ENCODE measurements at regions not wholly inside any gene's neighbourhood (a gene's known extent, or its start where the extent isn't known, plus 50 kb on each side); places are given as distances from the start of the nearest gene placed in this dataset.

DNA sequence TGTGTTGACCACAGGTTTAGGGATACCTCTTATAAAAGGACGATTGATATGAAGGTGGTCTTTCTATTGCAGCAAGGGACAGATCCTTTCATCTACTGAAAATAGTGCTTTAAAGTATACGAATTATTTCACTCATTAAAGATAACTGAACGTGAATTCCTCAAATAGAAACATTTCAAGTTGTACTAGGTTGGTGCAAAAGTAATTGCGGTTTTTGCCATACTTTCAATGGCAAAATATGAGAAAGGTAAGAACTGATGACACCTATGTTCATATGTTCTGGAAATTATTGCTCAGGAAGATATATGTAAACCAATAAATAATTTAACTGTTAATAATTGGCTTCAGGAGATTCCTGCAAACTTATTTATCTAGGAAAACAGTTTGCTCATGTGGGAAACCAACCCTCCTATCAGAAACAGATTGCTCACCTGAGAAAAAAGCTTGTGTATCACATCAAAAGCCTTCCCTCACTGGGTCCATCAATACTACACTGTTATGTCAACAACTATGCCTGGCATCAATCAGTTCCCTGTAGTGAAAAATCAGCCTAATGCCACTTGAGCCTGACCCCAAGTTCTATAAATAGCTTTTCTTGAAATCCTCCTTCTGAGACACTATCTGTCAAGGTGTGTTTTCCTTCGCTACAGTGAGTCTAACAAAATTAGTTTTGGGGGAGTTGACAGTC is 81.5 kb upstream of the ACSL3 start:
- Histone ChIP-seq H3K9me3 (no peaks in the 10 kb centered on the region), H3K27me3 (ENCODE audit: low read depth) (no peaks in the 10 kb centered on the region), H3K36me3 (no peaks in the 10 kb centered on the region), H3K4me3 (no peak overlapping the region), H3K27ac (no peak overlapping the region), H3K4me1 (no peaks in the 10 kb centered on the region)
- DNase-seq (no peak), ATAC-seq (no peak)
- intact Hi-C loops (cut with DNase I) = no loop called here
- TF ChIP-seq, protein P1, sequence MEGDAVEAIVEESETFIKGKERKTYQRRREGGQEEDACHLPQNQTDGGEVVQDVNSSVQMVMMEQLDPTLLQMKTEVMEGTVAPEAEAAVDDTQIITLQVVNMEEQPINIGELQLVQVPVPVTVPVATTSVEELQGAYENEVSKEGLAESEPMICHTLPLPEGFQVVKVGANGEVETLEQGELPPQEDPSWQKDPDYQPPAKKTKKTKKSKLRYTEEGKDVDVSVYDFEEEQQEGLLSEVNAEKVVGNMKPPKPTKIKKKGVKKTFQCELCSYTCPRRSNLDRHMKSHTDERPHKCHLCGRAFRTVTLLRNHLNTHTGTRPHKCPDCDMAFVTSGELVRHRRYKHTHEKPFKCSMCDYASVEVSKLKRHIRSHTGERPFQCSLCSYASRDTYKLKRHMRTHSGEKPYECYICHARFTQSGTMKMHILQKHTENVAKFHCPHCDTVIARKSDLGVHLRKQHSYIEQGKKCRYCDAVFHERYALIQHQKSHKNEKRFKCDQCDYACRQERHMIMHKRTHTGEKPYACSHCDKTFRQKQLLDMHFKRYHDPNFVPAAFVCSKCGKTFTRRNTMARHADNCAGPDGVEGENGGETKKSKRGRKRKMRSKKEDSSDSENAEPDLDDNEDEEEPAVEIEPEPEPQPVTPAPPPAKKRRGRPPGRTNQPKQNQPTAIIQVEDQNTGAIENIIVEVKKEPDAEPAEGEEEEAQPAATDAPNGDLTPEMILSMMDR (IDR thresholded peaks at IDR 0.05) = no peak

DNA sequence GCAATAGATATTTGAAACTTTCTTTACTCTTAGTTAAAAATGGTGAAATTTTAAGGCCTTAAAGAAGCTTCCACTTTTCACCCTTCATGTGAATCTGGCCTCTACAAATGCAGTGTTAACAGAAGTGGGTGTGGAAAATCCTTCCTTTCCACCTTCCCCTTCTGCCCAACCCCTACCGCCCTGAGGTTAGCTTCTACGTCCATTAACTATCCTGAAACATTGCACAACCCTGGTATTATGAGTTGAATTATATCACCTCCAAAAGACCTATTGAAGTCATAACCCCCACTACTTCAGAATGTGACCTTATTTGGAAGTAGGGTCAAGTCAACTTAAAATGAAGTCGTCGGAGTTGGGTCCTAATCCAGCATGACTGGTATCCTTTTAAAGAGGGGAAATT is 80.8 kb upstream of the ACSL3 start:
- intact Hi-C loops (cut with DNase I) = no loop called here
- Histone ChIP-seq H3K36me3 (no peaks in the 10 kb centered on the region), H3K4me3 (no peak overlapping the region), H3K4me1 (no peaks in the 10 kb centered on the region), H3K9me3 (no peaks in the 10 kb centered on the region), H3K27ac (no peak overlapping the region), H3K27me3 (ENCODE audit: low read depth) (no peaks in the 10 kb centered on the region)
- DNase-seq (no peak), ATAC-seq (no peak)
- TF ChIP-seq, protein P1 (IDR thresholded peaks at IDR 0.05) = no peak

DNA sequence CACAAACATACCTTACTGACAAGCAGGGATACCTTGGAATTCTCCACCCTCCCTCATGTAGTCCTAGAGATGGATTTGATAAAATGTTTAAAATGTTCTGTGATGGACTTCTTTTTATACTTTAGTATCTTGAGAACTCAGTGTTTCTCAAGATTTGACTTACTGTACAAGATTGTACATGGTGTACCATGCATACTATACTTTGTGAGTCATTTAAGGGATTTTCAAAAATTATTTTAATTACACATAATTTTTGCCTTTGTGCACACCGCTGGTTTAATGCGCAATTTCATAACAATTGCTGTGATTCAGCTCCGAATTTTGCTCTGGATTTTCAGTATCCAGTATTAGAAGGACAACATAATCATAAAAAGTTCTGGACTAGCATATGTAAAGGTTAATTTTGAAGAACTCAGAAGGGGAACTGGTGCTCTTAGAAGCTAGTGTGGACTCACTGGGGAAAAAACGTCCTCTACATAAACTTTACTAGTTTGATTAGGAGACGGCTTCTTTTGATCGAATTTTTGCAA is 78.6 kb upstream of the ACSL3 start:
- TF ChIP-seq, protein P1 (IDR thresholded peaks at IDR 0.05) = no peak

DNA sequence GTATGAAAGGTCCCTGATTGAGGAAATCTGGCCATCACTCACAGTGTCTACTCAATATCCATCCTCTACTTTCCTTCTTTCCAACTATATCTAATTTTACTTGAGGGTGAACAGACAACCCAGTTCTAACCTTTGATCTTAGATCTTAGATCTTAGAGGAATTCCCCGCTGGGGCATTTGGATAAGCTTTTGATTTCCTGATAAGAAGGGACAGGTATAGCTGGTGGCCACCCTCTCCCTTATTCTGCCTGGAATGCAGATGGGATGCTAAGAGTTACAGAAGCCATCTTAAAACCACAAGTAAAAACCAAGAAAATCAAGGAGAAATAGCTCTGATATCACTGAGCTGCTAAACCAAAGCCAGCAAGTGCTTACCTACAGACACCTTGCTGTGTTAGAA is 77.2 kb upstream of the ACSL3 start:
- TF ChIP-seq, protein P1 (IDR thresholded peaks at IDR 0.05) = no peak
- Histone ChIP-seq H3K36me3 (no peaks in the 10 kb centered on the region), H3K27ac (no peak overlapping the region), H3K4me3 (no peak overlapping the region), H3K4me1 (no peaks in the 10 kb centered on the region), H3K27me3 (ENCODE audit: low read depth) (no peaks in the 10 kb centered on the region), H3K9me3 (no peaks in the 10 kb centered on the region)
- ATAC-seq (no peak), DNase-seq (no peak)
- intact Hi-C loops (cut with DNase I) = no loop called here

More for the DNA sequence above, 78.6 kb upstream of the ACSL3 start:
- ATAC-seq (no peak), DNase-seq (no peak)
- intact Hi-C loops (cut with DNase I) = no loop called here
- no peaks in the 10 kb centered on the region for H3K4me1 ChIP-seq
- no peak overlapping the region for H3K4me3 ChIP-seq
- H3K9me3 ChIP-seq = no peaks in the 10 kb centered on the region
- no peaks in the 10 kb centered on the region for H3K36me3 ChIP-seq
- no peaks in the 10 kb centered on the region for H3K27me3 ChIP-seq (ENCODE audit: low read depth)
- H3K27ac ChIP-seq = no peak overlapping the region

DNA sequence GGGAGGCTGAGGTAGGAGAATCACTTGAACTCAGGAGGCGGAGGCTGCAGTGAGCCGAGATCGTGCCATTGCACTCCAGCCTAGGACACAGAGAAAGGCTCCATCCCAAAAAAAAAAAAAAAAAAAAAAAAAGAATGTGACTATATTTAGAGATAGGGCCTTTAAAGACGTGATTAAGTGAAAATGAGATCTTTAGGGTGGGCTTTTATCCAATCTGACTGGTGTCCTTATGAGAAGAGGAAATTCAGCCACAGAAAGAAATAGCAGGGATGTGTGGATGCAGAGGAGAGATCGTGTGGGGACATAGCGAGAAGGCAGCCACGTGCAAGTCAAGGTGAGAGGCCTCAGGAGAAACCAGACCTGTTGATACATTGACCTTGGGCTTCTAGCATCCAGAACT is 69.9 kb upstream of the ACSL3 start:
- H3K4me3 ChIP-seq = no peak overlapping the region
- H3K27me3 ChIP-seq (ENCODE audit: low read depth) = no peaks in the 10 kb centered on the region
- ATAC-seq (no peak), DNase-seq (no peak)
- peaks cover 35% of the 10 kb centered on the region for H3K4me1 ChIP-seq
- intact Hi-C loops (cut with DNase I) = loop anchor here (10.0 kb wide), 1 partner anchor 114 kb away; no protein-coding TSS in a partner anchor
- no peaks in the 10 kb centered on the region for H3K36me3 ChIP-seq
- no peaks in the 10 kb centered on the region for H3K9me3 ChIP-seq
- TF ChIP-seq, protein P1 (IDR thresholded peaks at IDR 0.05) = no peak
- H3K27ac ChIP-seq = peak overlapping the region; percentile 61
